Muscle of leg (tissue), 3 donors: ENCODE measurements at regions not wholly inside any gene's neighbourhood (a gene's known extent, or its start where the extent isn't known, plus 50 kb on each side); places are given as distances from the start of the nearest gene placed in this dataset.

Source experiments
- DNase-seq: peaks from one replicate; pipeline ENCODE4 v3.0.0; 2013
- H3K27ac ChIP-seq: one replicate; pipeline ENCODE4 v1.5.1; 2013; ENCODE audit warnings: mild to moderate bottlenecking, low read length, control low read depth
- H3K27me3 ChIP-seq: one replicate; pipeline ENCODE4 v1.6.1; 2013; ENCODE audit warnings: low read length; ENCODE audit not compliant: control insufficient read depth, insufficient read depth
- H3K36me3 ChIP-seq: one replicate; pipeline ENCODE4 v1.6.1; 2013; ENCODE audit warnings: low read length; ENCODE audit not compliant: control insufficient read depth, insufficient read depth
- H3K4me1 ChIP-seq: one replicate; pipeline ENCODE4 v1.6.1; 2013; ENCODE audit warnings: low read length; ENCODE audit not compliant: control insufficient read depth, insufficient read depth
- H3K4me3 ChIP-seq: one replicate; pipeline ENCODE4 v1.5.1; 2013; ENCODE audit warnings: low read length, control low read depth
- H3K9me3 ChIP-seq: replicated peaks from 2 replicates; pipeline ENCODE4 v1.6.1; 2013; ENCODE audit warnings: low read depth, low read length; ENCODE audit not compliant: control insufficient read depth
- WGBS: methylation state at CpG from one replicate; pipeline ENCODE4 v1.1.5; 2013; ENCODE audit warnings: missing lambda C conversion rate; ENCODE audit not compliant: insufficient coverage; 5-methylcytosine and 5-hydroxymethylcytosine counted together

DNA sequence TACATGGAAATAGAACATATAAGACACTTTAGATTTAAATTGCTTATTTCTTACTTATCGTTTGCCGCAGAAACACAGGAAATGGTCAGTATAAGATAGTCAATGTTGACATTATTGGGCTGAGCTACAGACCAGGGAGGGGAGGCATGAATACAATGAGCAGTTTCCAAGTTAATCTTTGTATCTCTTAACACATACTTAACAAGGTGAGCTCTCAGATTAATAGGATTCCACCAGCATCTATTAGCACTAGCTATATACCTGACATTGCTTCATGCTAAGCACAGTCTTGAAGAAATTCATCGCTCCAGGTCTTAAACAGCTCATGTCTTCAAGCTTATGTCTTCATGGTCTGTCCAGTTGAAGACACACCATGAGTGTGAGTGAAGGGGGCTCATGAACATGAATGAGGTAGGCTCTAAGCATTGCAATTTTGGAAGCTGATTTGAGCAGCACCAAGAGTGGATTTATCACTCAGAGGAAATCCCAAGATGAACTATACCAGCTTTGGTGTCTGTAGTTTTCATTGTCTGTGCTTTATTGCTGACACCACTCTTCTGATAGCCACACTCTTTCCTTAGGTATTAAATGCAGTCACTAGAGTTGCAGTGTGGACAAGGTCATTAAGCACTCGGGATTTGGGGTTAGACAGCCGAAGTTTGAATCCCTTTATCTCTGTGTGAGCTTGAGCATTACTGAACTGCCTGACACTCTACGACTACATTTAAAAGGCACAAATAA is 359.3 kb upstream of the EPHA4 start:
- H3K9me3 ChIP-seq: no peaks in the 10 kb centered on the region
- H3K4me3 ChIP-seq: no peak overlapping the region
- H3K27me3 ChIP-seq: no peaks in the 10 kb centered on the region
- H3K27ac ChIP-seq: no peak overlapping the region
- H3K36me3 ChIP-seq: no peaks in the 10 kb centered on the region
- H3K4me1 ChIP-seq: no peaks in the 10 kb centered on the region
- WGBS: 80% methylated on average over 1 of the region's 6 CpGs
- no peak for DNase-seq

DNA sequence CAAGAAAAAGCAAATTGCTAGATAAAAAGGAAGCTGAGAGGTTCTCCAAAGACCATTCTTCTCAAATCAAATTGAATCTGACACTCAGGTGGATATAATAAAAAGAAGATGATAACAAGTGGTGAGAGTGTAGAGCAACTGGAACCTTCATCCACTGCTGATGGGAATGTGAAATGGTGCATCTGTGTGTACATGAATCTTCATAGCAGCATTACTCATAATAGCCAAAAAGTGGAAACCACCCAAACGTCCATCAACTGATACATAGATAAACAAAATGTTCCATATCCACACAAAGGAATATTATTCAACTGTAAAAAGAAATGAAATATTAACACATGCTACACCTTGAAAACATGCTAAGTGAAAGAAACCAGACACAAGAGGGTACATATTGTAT is 357.2 kb upstream of the EPHA4 start:
- Histone ChIP-seq H3K9me3 (no peaks in the 10 kb centered on the region), H3K4me1 (no peaks in the 10 kb centered on the region), H3K27ac (no peak overlapping the region), H3K27me3 (no peaks in the 10 kb centered on the region), H3K36me3 (no peaks in the 10 kb centered on the region), H3K4me3 (no peak overlapping the region)
- DNase-seq: no peak
- no CpG with 5 or more reads among the region's 1 CpG for WGBS

DNA sequence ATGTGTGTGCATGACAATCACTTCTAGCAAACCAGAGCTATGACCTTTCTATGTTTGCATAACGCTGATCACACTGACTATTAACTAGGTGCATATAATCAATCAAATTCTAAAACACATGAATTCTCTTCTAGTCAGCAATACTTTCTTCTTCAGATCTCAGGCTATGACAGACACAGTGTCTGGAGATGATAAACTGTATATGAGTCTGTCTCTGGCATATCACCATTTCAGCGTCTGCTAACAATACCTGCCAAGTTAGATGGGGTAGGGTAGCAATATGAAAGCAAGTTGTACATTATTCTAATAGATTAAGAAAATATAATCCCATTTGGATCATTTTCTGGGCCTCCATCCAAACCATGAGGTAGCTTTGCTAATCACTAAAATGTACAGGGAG is 354.2 kb upstream of the EPHA4 start:
- DNase-seq: no peak
- Histone ChIP-seq H3K9me3 (no peaks in the 10 kb centered on the region), H3K4me3 (no peak overlapping the region), H3K27me3 (no peaks in the 10 kb centered on the region), H3K36me3 (no peaks in the 10 kb centered on the region), H3K27ac (no peak overlapping the region), H3K4me1 (no peaks in the 10 kb centered on the region)
- WGBS: no CpG with 5 or more reads among the region's 2 CpGs

DNA sequence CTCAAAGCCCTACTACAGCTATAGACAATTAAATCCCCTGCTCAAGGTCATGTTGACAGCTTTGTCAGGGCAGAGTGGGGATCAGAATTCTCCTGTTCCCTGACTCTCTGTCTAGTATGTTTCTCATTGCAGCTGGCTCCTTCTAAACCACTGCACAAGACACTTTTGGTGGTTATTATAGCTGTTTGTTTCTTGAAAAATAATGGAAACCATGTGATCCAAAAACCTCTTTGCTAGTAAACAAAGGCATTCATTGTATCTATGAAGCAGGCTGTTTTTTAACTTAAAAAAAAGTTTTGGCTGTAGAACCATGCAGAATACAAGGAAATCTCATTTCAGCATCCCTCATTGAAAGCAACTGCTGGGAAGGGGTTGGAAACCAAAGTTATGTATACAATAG is 352.5 kb upstream of the EPHA4 start:
- no peak overlapping the region for H3K4me3 ChIP-seq
- peak; percentile 53 for DNase-seq
- H3K4me1 ChIP-seq: no peaks in the 10 kb centered on the region

DNA sequence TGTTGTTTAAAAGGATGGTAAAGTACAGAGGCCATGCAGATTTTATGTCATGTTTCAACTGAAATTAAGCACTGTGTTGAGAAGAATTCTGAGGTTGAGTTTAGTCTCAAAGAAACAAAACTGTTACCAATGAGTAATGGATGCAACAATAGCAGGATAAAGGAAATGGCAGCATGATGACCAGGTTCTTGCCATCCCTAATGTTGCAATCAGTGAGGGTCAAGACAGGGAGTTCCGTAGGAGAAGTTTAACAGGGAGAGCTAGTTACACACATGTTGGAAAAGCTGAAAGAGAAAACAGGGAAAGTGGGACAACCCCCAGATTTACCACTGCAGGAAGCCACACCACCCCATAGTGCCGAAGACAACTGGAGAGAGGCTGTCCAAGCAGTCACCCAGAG is 343.8 kb upstream of the EPHA4 start:
- Histone ChIP-seq H3K4me1 (no peaks in the 10 kb centered on the region), H3K36me3 (no peaks in the 10 kb centered on the region), H3K27me3 (no peaks in the 10 kb centered on the region), H3K27ac (no peak overlapping the region), H3K9me3 (no peaks in the 10 kb centered on the region), H3K4me3 (no peak overlapping the region)
- no peak for DNase-seq
- 40% methylated on average over 1 of the region's 2 CpGs for WGBS

More for the DNA sequence above, 352.5 kb upstream of the EPHA4 start:
- H3K36me3 ChIP-seq: no peaks in the 10 kb centered on the region
- H3K27me3 ChIP-seq: no peaks in the 10 kb centered on the region
- H3K27ac ChIP-seq: no peak overlapping the region
- H3K9me3 ChIP-seq: no peaks in the 10 kb centered on the region

DNA sequence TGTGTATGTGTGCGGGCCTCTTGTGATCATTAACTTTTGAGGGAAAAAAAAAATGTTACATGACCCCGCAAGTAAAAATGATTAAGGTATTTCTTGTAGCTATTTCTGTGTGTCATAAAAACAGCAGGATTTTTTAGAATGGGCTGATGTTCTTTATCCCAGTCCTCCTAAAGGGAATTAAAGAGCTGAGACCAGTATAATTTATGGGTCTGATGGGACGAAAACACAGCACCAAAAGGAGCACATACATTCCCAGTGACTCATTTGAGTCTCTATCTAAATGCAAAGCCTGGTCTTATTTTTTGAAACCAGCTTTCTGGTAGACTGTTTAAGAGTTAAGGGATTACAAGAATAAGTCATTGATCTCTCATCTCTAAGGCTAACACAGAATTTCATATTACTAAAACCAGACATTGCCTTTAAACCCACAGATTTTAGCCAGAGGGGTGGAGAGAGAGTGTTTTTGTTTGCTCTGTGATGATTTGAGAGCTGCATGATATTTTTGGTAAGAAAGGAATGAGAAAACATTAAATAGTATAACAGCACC is 342.3 kb upstream of the EPHA4 start:
- 50% methylated on average over 1 of the region's 3 CpGs for WGBS
- Histone ChIP-seq H3K27ac (no peak overlapping the region), H3K9me3 (no peaks in the 10 kb centered on the region), H3K27me3 (no peaks in the 10 kb centered on the region), H3K4me1 (no peaks in the 10 kb centered on the region), H3K4me3 (no peak overlapping the region), H3K36me3 (no peaks in the 10 kb centered on the region)
- peak; percentile 13 for DNase-seq

DNA sequence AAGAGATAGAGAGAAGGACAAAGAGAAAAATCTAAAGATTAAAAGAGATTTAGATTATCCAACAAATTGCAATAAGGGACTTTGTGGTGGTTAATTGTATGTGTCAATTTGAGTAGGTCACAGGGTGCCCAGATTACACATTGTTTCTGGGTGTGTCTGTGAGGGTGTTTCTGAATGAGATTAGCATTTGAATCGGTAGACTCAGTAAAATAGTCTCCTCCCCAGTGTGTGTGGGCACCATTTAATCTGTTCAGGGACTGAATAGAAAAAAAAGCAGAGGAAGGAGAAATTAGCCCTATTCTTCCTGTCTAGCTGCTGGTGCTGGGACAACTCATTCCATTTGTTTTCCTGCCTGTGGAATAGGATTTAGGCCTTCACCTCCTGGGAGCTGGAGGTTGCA is 339.8 kb upstream of the EPHA4 start:
- Histone ChIP-seq H3K27ac (no peak overlapping the region), H3K4me1 (no peaks in the 10 kb centered on the region), H3K9me3 (no peaks in the 10 kb centered on the region), H3K36me3 (no peaks in the 10 kb centered on the region), H3K27me3 (no peaks in the 10 kb centered on the region), H3K4me3 (no peak overlapping the region)
- WGBS: no CpG with 5 or more reads among the region's 1 CpG
- no peak for DNase-seq

DNA sequence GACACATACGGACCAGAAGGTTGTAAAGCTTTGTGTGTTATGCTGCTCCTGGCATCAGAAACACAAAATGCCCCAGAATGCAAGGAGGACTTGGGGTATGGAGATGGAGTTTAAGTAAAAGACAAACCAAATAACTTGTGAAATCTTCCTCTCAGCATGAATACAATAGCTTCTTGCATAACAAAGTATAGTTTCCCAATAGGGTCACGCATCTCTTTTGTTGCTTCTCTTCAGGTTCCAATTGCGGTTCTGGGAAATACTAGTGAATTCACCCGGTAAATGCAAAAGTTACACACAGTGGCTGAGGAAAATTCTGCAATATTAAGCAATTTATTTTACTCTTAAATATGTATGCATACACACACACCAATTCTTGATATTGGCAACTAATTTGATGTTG is 339.2 kb upstream of the EPHA4 start:
- WGBS: no CpG with 5 or more reads among the region's 4 CpGs
- no peak overlapping the region for H3K27ac ChIP-seq
- H3K9me3 ChIP-seq: no peaks in the 10 kb centered on the region
- H3K4me3 ChIP-seq: no peak overlapping the region
- no peak for DNase-seq
- H3K4me1 ChIP-seq: no peaks in the 10 kb centered on the region
- no peaks in the 10 kb centered on the region for H3K27me3 ChIP-seq
- H3K36me3 ChIP-seq: no peaks in the 10 kb centered on the region

DNA sequence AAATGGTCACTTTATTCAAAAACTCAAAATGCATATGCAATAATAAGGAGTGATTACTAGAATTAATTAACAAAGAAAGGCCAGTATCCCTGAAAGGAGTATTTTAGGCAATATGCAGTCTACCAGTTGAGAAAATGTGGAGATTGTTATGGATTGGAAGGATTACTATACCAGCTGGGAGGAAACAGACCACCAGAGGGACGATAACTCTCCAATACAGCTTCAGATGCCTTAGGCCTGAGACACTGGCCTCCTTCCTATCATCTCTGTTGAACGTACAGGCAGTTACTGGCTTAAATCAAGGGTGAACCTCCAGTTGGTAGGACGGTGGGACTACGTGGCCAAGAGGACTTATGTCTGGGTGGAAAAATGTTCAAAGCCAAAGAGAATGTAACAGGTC is 336.4 kb upstream of the EPHA4 start:
- no peaks in the 10 kb centered on the region for H3K9me3 ChIP-seq
- DNase-seq: no peak
- H3K27ac ChIP-seq: no peak overlapping the region
- H3K27me3 ChIP-seq: no peaks in the 10 kb centered on the region
- H3K4me1 ChIP-seq: no peaks in the 10 kb centered on the region
- H3K36me3 ChIP-seq: no peaks in the 10 kb centered on the region
- H3K4me3 ChIP-seq: no peak overlapping the region
- no CpG with 5 or more reads among the region's 4 CpGs for WGBS

DNA sequence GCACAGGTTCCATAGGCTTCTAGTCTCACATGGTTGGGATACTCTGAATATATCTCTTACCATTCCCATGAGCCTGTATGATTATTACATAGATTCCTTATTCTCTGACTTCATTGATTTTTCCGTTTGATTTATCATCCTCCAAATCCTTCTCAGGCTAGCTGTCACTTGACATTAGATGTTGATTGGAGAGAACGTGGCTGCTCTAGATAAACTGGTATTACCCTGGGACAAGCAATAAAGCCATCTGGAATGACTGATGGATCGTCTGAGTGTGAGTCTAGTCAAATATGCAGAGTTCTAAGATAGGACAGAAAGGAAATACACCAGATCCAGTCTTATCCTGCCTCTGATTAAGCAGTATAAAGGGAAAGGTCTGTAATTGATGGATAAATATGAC is 325.6 kb upstream of the EPHA4 start:
- WGBS: no CpG with 5 or more reads among the region's 3 CpGs
- H3K27ac ChIP-seq: no peak overlapping the region

More for the DNA sequence above, 325.6 kb upstream of the EPHA4 start:
- Histone ChIP-seq H3K9me3 (no peaks in the 10 kb centered on the region), H3K27me3 (no peaks in the 10 kb centered on the region), H3K36me3 (no peaks in the 10 kb centered on the region), H3K4me3 (no peak overlapping the region), H3K4me1 (peaks cover 13% of the 10 kb centered on the region)
- no peak for DNase-seq
